ENCODE measurements at regions not wholly inside any gene's neighbourhood (a gene's known extent, or its start where the extent isn't known, plus 50 kb on each side); places are given as distances from the start of the nearest gene placed in this dataset.

DNA sequence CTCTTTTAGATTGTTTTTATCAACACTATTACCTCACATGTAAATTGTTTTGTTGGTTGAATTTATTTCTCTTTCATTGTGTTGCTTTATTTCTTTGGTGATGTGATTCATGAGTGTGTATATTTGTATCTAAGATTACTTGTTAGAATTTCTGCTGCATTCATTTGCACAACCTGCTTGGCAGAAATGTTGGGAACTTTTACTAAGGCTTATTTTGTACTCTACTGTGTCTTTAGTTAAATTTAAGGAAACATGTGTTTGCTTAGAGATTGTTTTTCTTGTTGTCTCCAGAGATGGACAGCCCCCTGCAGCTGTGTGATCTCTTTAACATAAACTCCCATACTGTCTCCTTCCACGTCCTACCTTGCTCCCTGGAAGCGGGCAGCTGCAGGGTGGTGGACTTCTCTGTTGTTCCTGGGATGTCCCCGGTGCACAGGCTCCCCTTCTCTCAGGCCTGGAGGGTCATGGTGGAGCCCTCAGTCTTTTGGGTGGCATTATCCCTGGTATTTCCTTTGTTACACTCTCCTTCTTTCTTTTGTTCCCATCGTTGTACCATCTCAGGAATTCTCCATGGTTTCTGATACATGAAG, 212.0 kb upstream of the SPRY2 start:
- TF ChIP-seq CHD4 (IDR thresholded peaks at IDR 0.05; ENCODE audit: borderline replicate concordance) (no peak), RARB (CRISPR knock-in tag; IDR thresholded peaks at IDR 0.05) (no peak), NR3C1 (IDR thresholded peaks at IDR 0.05) (no peak), FOSB (CRISPR knock-in tag; IDR thresholded peaks at IDR 0.05) (no peak), ZSCAN20 (CRISPR knock-in tag; IDR thresholded peaks at IDR 0.05) (no peak)
- DNase-seq (ENCODE audit: low read depth in 1 of 2, low spot score in 1 of 2) (no peak), FAIRE-seq (no peak), ATAC-seq (no peak)
- Histone ChIP-seq H3K4me3 (no peak overlapping the region), H3K4me2 (no peak overlapping the region), H3K4me1 (0 out of 3 replicates have a peak, but pooled peaks cover 1% of the 10 kb centered on the region), H3K27ac (no peak overlapping the region), H3K9me3 (no peaks in the 10 kb centered on the region)
- POLR2A ChIA-PET = no interaction called here
- 31% methylated on average over 4 of the region's 4 CpGs for WGBS (ENCODE audit: missing lambda C conversion rate)
- CTCF ChIA-PET = no interaction called here

DNA sequence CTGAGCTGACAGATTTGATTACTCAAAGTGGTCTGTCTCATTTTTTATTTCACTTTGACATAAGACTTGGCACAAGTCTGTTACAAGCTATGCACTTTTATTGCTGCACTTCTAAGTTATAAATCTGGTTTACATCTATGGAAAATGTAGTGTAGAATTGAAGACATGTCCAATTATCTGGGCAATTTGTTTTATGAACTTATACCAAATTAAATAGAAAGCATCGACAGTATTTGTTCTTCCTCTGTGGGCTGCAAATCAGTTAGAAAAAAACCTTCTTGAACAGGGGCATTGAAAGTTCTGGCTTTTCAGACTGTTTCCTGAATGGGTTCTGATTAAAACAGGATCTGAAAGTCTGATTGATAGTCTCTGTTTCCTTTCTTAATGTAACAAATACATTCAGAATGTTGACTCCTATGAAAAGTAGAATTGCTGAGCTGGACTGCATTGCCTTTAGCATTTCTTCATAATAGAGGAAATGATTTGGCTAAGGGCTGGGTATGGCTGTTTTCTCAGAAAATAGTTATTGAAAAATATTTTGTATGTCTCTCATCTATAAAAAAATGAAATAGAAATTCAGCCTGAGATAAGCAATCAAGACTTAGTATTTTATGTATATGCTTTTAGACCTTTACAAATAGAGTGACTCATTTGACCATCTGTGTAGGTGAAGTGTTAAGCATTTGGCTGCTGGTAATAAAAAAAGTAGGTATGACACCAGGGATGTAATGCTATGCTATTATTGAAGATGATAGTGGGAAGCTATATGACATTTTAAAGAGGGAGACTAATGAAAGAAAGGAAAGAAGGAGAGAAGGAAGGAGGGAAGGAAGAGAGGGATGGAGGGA, 210.9 kb upstream of the SPRY2 start:
- Histone ChIP-seq H3K4me2 (no peak overlapping the region), H3K27ac (no peak overlapping the region), H3K4me3 (no peak overlapping the region), H3K4me1 (no peaks in the 10 kb centered on the region), H3K9me3 (no peaks in the 10 kb centered on the region)
- WGBS (ENCODE audit: missing lambda C conversion rate) = 86% methylated on average over 1 of the region's 1 CpG
- FAIRE-seq (no peak), DNase-seq (ENCODE audit: low read depth in 1 of 2, low spot score in 1 of 2) (no peak), ATAC-seq (no peak)
- ChIA-PET CTCF (no interaction called here), POLR2A (no interaction called here)
- TF ChIP-seq, protein P1, sequence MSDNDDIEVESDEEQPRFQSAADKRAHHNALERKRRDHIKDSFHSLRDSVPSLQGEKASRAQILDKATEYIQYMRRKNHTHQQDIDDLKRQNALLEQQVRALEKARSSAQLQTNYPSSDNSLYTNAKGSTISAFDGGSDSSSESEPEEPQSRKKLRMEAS (IDR thresholded peaks at IDR 0.05) = no peak
- no peak for TF ChIP-seq RAD21 (conservative IDR thresholded peaks at IDR 0.05 in 1 of 2, IDR thresholded peaks at IDR 0.05 in 1 of 2)

DNA sequence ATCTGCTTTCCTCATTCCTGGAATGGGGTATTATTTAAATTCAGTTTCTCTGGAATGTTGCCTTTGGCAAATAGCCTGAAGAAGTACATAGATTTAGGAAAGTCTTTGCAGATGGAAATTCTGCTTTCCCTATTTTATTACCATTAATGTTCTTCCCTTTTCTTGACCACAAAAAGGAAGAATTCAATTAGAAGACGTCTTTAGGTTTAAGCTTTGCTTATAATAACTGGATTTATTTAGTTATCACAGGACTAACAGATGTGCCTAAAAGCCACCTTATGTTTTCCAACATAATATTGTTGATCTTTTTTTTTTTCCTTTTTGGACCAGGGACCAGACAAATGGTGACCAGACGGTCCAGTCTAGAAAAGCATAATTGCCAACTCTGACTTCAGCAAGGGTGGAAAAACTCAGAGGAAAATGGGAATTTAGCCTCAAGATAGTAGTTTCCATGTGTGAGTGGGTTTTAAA, 210.1 kb upstream of the SPRY2 start:
- ChIA-PET POLR2A (no interaction called here), CTCF (no interaction called here)
- 76% methylated on average over 2 of the region's 2 CpGs for WGBS (ENCODE audit: missing lambda C conversion rate)

More for the DNA sequence above, 210.1 kb upstream of the SPRY2 start:
- DNase-seq (ENCODE audit: low read depth in 1 of 2, low spot score in 1 of 2) (no peak), ATAC-seq (no peak), FAIRE-seq (no peak)
- no peak overlapping the region for H3K27ac ChIP-seq
- TF ChIP-seq TP53 (CRISPR knock-in tag; IDR thresholded peaks at IDR 0.05) (no peak), RFX5 (IDR thresholded peaks at IDR 0.05) (no peak), SREBF2 (IDR thresholded peaks at IDR 0.05) (no peak), ZC3H11A (IDR thresholded peaks at IDR 0.05) (no peak)
- TF ChIP-seq, protein P1 (IDR thresholded peaks at IDR 0.05) = no peak
- TF ChIP-seq, protein P2, sequence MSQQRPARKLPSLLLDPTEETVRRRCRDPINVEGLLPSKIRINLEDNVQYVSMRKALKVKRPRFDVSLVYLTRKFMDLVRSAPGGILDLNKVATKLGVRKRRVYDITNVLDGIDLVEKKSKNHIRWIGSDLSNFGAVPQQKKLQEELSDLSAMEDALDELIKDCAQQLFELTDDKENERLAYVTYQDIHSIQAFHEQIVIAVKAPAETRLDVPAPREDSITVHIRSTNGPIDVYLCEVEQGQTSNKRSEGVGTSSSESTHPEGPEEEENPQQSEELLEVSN (IDR thresholded peaks at IDR 0.05; ENCODE audit: borderline replicate concordance, low read depth) = no peak
- TF ChIP-seq, protein P3, sequence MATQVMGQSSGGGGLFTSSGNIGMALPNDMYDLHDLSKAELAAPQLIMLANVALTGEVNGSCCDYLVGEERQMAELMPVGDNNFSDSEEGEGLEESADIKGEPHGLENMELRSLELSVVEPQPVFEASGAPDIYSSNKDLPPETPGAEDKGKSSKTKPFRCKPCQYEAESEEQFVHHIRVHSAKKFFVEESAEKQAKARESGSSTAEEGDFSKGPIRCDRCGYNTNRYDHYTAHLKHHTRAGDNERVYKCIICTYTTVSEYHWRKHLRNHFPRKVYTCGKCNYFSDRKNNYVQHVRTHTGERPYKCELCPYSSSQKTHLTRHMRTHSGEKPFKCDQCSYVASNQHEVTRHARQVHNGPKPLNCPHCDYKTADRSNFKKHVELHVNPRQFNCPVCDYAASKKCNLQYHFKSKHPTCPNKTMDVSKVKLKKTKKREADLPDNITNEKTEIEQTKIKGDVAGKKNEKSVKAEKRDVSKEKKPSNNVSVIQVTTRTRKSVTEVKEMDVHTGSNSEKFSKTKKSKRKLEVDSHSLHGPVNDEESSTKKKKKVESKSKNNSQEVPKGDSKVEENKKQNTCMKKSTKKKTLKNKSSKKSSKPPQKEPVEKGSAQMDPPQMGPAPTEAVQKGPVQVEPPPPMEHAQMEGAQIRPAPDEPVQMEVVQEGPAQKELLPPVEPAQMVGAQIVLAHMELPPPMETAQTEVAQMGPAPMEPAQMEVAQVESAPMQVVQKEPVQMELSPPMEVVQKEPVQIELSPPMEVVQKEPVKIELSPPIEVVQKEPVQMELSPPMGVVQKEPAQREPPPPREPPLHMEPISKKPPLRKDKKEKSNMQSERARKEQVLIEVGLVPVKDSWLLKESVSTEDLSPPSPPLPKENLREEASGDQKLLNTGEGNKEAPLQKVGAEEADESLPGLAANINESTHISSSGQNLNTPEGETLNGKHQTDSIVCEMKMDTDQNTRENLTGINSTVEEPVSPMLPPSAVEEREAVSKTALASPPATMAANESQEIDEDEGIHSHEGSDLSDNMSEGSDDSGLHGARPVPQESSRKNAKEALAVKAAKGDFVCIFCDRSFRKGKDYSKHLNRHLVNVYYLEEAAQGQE (IDR thresholded peaks at IDR 0.05) = no peak
- no peak overlapping the region for H3K4me2 ChIP-seq
- H3K4me1 ChIP-seq = no peaks in the 10 kb centered on the region
- no peak overlapping the region for H3K4me3 ChIP-seq
- no peaks in the 10 kb centered on the region for H3K9me3 ChIP-seq

All from A549 (cell line).